ENCODE measurements at regions not wholly inside any gene's neighbourhood (a gene's known extent, or its start where the extent isn't known, plus 50 kb on each side); places are given as distances from the start of the nearest gene placed in this dataset.

DNA sequence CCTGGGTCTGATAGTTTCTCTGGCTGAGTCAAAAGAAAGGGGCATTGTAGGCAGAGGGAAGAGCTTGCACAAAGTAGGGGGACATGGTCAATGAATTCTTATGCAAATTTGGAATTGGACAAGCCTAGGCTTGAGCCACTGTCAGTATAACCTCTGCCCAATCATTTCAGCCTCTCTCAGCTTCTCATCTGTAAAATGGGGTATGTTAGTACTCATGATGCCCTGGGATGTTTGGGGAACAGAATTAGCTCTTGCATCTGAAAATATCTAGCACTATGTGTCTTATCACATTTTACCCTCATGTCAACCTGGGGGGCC, 148.6 kb downstream of the DHX35 start:
- TF ChIP-seq POLR2A (IDR thresholded peaks at IDR 0.05; ENCODE audit: low read depth, low read length) (no peak), EZH2 (IDR thresholded peaks at IDR 0.05; ENCODE audit: borderline replicate concordance, low read depth, low read length, severe bottlenecking) (no peak), POLR2AphosphoS5 (IDR thresholded peaks at IDR 0.05; ENCODE audit: insufficient read depth, low read depth, low read length) (no peak), MYC (IDR thresholded peaks at IDR 0.05; ENCODE audit: low read depth, low read length) (no peak), JUN (IDR thresholded peaks at IDR 0.05; ENCODE audit: borderline replicate concordance, insufficient read depth, insufficient read length, low read depth) (no peak), FOS (IDR thresholded peaks at IDR 0.05; ENCODE audit: borderline replicate concordance, insufficient read depth, low read length) (no peak)
- TF ChIP-seq, protein P1, sequence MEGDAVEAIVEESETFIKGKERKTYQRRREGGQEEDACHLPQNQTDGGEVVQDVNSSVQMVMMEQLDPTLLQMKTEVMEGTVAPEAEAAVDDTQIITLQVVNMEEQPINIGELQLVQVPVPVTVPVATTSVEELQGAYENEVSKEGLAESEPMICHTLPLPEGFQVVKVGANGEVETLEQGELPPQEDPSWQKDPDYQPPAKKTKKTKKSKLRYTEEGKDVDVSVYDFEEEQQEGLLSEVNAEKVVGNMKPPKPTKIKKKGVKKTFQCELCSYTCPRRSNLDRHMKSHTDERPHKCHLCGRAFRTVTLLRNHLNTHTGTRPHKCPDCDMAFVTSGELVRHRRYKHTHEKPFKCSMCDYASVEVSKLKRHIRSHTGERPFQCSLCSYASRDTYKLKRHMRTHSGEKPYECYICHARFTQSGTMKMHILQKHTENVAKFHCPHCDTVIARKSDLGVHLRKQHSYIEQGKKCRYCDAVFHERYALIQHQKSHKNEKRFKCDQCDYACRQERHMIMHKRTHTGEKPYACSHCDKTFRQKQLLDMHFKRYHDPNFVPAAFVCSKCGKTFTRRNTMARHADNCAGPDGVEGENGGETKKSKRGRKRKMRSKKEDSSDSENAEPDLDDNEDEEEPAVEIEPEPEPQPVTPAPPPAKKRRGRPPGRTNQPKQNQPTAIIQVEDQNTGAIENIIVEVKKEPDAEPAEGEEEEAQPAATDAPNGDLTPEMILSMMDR (IDR thresholded peaks at IDR 0.05; ENCODE audit: extremely low read depth in 1 of 2, insufficient read depth in 1 of 2, low read depth in 1 of 2, low read length in 2 of 2) = no peak
- TF ChIP-seq, protein P2, sequence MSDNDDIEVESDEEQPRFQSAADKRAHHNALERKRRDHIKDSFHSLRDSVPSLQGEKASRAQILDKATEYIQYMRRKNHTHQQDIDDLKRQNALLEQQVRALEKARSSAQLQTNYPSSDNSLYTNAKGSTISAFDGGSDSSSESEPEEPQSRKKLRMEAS (IDR thresholded peaks at IDR 0.05; ENCODE audit: insufficient read depth, insufficient read length) = no peak
